HG02571 (cell line): ENCODE measurements at regions not wholly inside any gene's neighbourhood (a gene's known extent, or its start where the extent isn't known, plus 50 kb on each side); places are given as distances from the start of the nearest gene placed in this dataset.

Experiments used
- ATAC-seq: cut with Tn5 transposase; IDR thresholded peaks from one replicate; pipeline ENCODE4 v1.9.1; 2021; ENCODE audit warnings: mild to moderate bottlenecking, moderate library complexity; ENCODE audit not compliant: unreplicated experiment

GRCh38 chr5:68734781-68735180, 359.0 kb upstream of the SLC30A5 start:
- no peak for ATAC-seq

GRCh38 chr5:68738236-68738635, 355.6 kb upstream of the SLC30A5 start:
- no peak for ATAC-seq

- ATAC-seq = no peak
These were observed 355.0 kb upstream of the SLC30A5 start for GRCh38 chr5:68738841-68739240.

GRCh38 chr5:68739752-68740151, 354.1 kb upstream of the SLC30A5 start:
- ATAC-seq = peak; percentile 80

GRCh38 chr5:68740226-68740910, 353.4 kb upstream of the SLC30A5 start:
- ATAC-seq = peak; percentile 68

GRCh38 chr5:68744206-68744605, 349.6 kb upstream of the SLC30A5 start:
- no peak for ATAC-seq

GRCh38 chr5:68745448-68745847, 348.4 kb upstream of the SLC30A5 start:
- ATAC-seq = no peak

GRCh38 chr5:68746220-68746619, 347.6 kb upstream of the SLC30A5 start:
- ATAC-seq = no peak

GRCh38 chr5:68746643-68747420, 347.0 kb upstream of the SLC30A5 start:
- ATAC-seq = no peak

GRCh38 chr5:68747521-68747920, 346.3 kb upstream of the SLC30A5 start:
- no peak for ATAC-seq

GRCh38 chr5:68748101-68748500, 345.7 kb upstream of the SLC30A5 start:
- ATAC-seq = no peak

- no peak for ATAC-seq
These were observed 344.7 kb upstream of the SLC30A5 start for GRCh38 chr5:68749077-68749476.

GRCh38 chr5:68749631-68750030, 344.2 kb upstream of the SLC30A5 start:
- no peak for ATAC-seq

GRCh38 chr5:68751661-68752060, 342.2 kb upstream of the SLC30A5 start:
- ATAC-seq = no peak

- no peak for ATAC-seq
These were observed 339.3 kb upstream of the SLC30A5 start for GRCh38 chr5:68754536-68754935.

- ATAC-seq = no peak
These were observed 338.5 kb upstream of the SLC30A5 start for GRCh38 chr5:68755293-68755692.

- no peak for ATAC-seq
These were observed 336.8 kb upstream of the SLC30A5 start for GRCh38 chr5:68757006-68757405.

GRCh38 chr5:68757626-68758212, 336.1 kb upstream of the SLC30A5 start:
- ATAC-seq = no peak

- ATAC-seq = no peak
These were observed 334.2 kb upstream of the SLC30A5 start for GRCh38 chr5:68759593-68759992.

GRCh38 chr5:68762201-68762600, 331.6 kb upstream of the SLC30A5 start:
- ATAC-seq = no peak

- ATAC-seq = no peak
These were observed 326.8 kb upstream of the SLC30A5 start for GRCh38 chr5:68766952-68767464.

- no peak for ATAC-seq
These were observed 323.3 kb upstream of the SLC30A5 start for GRCh38 chr5:68770551-68770950.
